H9 (cell line): ENCODE measurements at regions not wholly inside any gene's neighbourhood (a gene's known extent, or its start where the extent isn't known, plus 50 kb on each side); places are given as distances from the start of the nearest gene placed in this dataset.

Source experiments
- DNase-seq: peaks from one replicate; pipeline ENCODE4 v3.0.0-alpha.2; 2017
- H2AFZ ChIP-seq: one replicate; pipeline ENCODE4 v1.6.1; 2013; ENCODE audit warnings: mild to moderate bottlenecking, low read length, control low read depth, moderate library complexity
- H2AK5ac ChIP-seq: 2 replicates; pipeline ENCODE4 v1.6.1; 2013; ENCODE audit warnings: low read length, control low read depth, mixed read lengths; ENCODE audit not compliant: insufficient read length
- H2BK120ac ChIP-seq: one replicate; pipeline ENCODE4 v1.6.1; 2013; ENCODE audit warnings: low read depth, mild to moderate bottlenecking, low read length, control low read depth, inconsistent platforms; ENCODE audit not compliant: poor library complexity, severe bottlenecking
- H2BK12ac ChIP-seq: 2 replicates; pipeline ENCODE4 v1.6.1; 2013; ENCODE audit warnings: low read length, control low read depth, mixed read lengths, low read depth; ENCODE audit not compliant: insufficient read length
- H2BK15ac ChIP-seq: 2 replicates; pipeline ENCODE4 v1.6.1; 2013; ENCODE audit warnings: low read depth, low read length, control low read depth
- H2BK20ac ChIP-seq: one replicate; pipeline ENCODE4 v1.6.1; 2013; ENCODE audit warnings: low read depth, mild to moderate bottlenecking, low read length, control low read depth, inconsistent platforms; ENCODE audit not compliant: poor library complexity, severe bottlenecking
- H2BK5ac ChIP-seq: 2 replicates; pipeline ENCODE4 v1.6.1; 2013; ENCODE audit warnings: low read length, control low read depth, mixed read lengths; ENCODE audit not compliant: insufficient read length
- H3K14ac ChIP-seq: 2 replicates; pipeline ENCODE4 v1.6.1; 2013; ENCODE audit warnings: low read length, control low read depth; ENCODE audit not compliant: insufficient read depth
- H3K18ac ChIP-seq: 2 replicates; pipeline ENCODE4 v1.6.1; 2013; ENCODE audit warnings: low read depth, mild to moderate bottlenecking, mixed read lengths, low read length, control low read depth; ENCODE audit not compliant: insufficient read length
- H3K23ac ChIP-seq: 2 replicates; pipeline ENCODE4 v1.6.1; 2013; ENCODE audit warnings: low read length, control low read depth, mixed read lengths, low read depth; ENCODE audit not compliant: insufficient read length
- H3K23me2 ChIP-seq: 2 replicates; pipeline ENCODE4 v1.6.1; 2013; ENCODE audit warnings: low read depth, mild to moderate bottlenecking, mixed read lengths, low read length, control low read depth; ENCODE audit not compliant: insufficient read length, poor library complexity, severe bottlenecking
- H3K27ac ChIP-seq: 2 replicates; pipeline ENCODE4 v1.5.1; 2013; ENCODE audit warnings: low read length, control low read depth, mixed read lengths, low read depth; ENCODE audit not compliant: insufficient read length
- H3K27me3 ChIP-seq: 2 replicates; pipeline ENCODE4 v1.6.1; 2013; ENCODE audit warnings: low read length, control low read depth, inconsistent platforms; ENCODE audit not compliant: insufficient read depth
- H3K4ac ChIP-seq: 2 replicates; pipeline ENCODE4 v1.6.1; 2013; ENCODE audit warnings: low read depth, mild to moderate bottlenecking, control low read depth, inconsistent platforms, low read length, moderate library complexity
- H3K4me1 ChIP-seq: 2 replicates; pipeline ENCODE4 v1.6.1; 2013; ENCODE audit warnings: low read length, control low read depth, inconsistent platforms; ENCODE audit not compliant: insufficient read depth
- H3K4me2 ChIP-seq: 2 replicates; pipeline ENCODE4 v1.6.1; 2013; ENCODE audit warnings: low read length, control low read depth, mixed read lengths; ENCODE audit not compliant: insufficient read length, insufficient read depth
- H3K56ac ChIP-seq: 2 replicates; pipeline ENCODE4 v1.6.1; 2013; ENCODE audit warnings: low read depth, mild to moderate bottlenecking, mixed read lengths, low read length, control low read depth; ENCODE audit not compliant: insufficient read length
- H3K79me1 ChIP-seq: 2 replicates; pipeline ENCODE4 v1.6.1; 2013; ENCODE audit warnings: low read depth, mild to moderate bottlenecking, moderate library complexity, low read length, control low read depth, inconsistent platforms; ENCODE audit not compliant: insufficient read depth, poor library complexity, severe bottlenecking
- H3K79me2 ChIP-seq: 2 replicates; pipeline ENCODE4 v1.6.1; 2013; ENCODE audit warnings: low read length, control low read depth, inconsistent platforms; ENCODE audit not compliant: insufficient read depth
- H3K9ac ChIP-seq: 2 replicates; pipeline ENCODE4 v1.6.1; 2013; ENCODE audit warnings: low read length, control low read depth, mixed read lengths; ENCODE audit not compliant: insufficient read length; ENCODE audit errors: extremely low read depth
- H3K9me3 ChIP-seq: one replicate; pipeline ENCODE4 v1.6.1; 2013; ENCODE audit warnings: low read depth, low read length, inconsistent platforms; ENCODE audit not compliant: control insufficient read depth
- H3T11ph ChIP-seq: one replicate; pipeline ENCODE4 v1.6.1; 2013; ENCODE audit warnings: mild to moderate bottlenecking, low read length, control low read depth, inconsistent platforms
- H4K20me1 ChIP-seq: one replicate; pipeline ENCODE4 v1.6.1; 2013; ENCODE audit not compliant: control insufficient read depth, insufficient read length, insufficient read depth
- H4K5ac ChIP-seq: 2 replicates; pipeline ENCODE4 v1.6.1; 2013; ENCODE audit warnings: low read depth, mild to moderate bottlenecking, mixed read lengths, low read length, control low read depth; ENCODE audit not compliant: insufficient read length
- H4K8ac ChIP-seq: replicated peaks from 2 replicates; pipeline ENCODE4 v1.6.1; 2013; ENCODE audit warnings: low read length, control low read depth, mixed read lengths, low read depth; ENCODE audit not compliant: insufficient read length
- H4K91ac ChIP-seq: 2 replicates; pipeline ENCODE4 v1.6.1; 2013; ENCODE audit warnings: low read depth, mild to moderate bottlenecking, moderate library complexity, mixed read lengths, low read length, control low read depth; ENCODE audit not compliant: insufficient read length
- H3K27ac Mint-ChIP-seq, 3 experiments: 2 replicates in 2 of 3; 3 replicates in 1 of 3; pipeline ENCODE4 v1.8.0; 2020 to 2021; ENCODE audit warnings: mixed read lengths in 3 of 3, mild to moderate bottlenecking in 1 of 3, moderate library complexity in 1 of 3
- H3K27me3 Mint-ChIP-seq: 2 replicates; pipeline ENCODE4 v1.8.0; 2021; ENCODE audit warnings: low read depth, mild to moderate bottlenecking, moderate library complexity, mixed read lengths
- H3K36me3 Mint-ChIP-seq, 3 experiments: 2 replicates in 2 of 3; 3 replicates in 1 of 3; pipeline ENCODE4 v1.8.0; 2020 to 2021; ENCODE audit warnings: low read depth in 3 of 3, mixed read lengths in 3 of 3; ENCODE audit not compliant: insufficient read depth in 1 of 3
- H3K4me1 Mint-ChIP-seq, 2 experiments: 2 replicates each; pipeline ENCODE4 v1.8.0; 2020; ENCODE audit warnings: mixed read lengths in 2 of 2
- H3K4me3 Mint-ChIP-seq, 2 experiments: 2 replicates in 1 of 2; 3 replicates in 1 of 2; pipeline ENCODE4 v1.8.0; 2020 to 2021; ENCODE audit warnings: mild to moderate bottlenecking in 2 of 2, mixed read lengths in 2 of 2, moderate library complexity in 1 of 2
- H3K9me3 Mint-ChIP-seq, 2 experiments: 2 replicates in 1 of 2; 3 replicates in 1 of 2; pipeline ENCODE4 v1.8.0; 2020; ENCODE audit warnings: mild to moderate bottlenecking in 2 of 2, mixed read lengths in 2 of 2, moderate library complexity in 1 of 2
- WGBS: extraction: QIAGEN DNeasy Blood & Tissue Kit; methylation state at CpG from one replicate; pipeline ENCODE4 v1.1.7; 2013; ENCODE audit warnings: missing lambda C conversion rate, low lambda C conversion rate, mixed read lengths; ENCODE audit not compliant: insufficient read length; ENCODE audit errors: extremely low coverage; 5-methylcytosine and 5-hydroxymethylcytosine counted together
- TF ChIP-seq, protein P1 (sequence below): fragments of 200-600 bp; sonication (generic); conservative IDR thresholded peaks from 3 replicates; pipeline ENCODE4 v1.8.0; 2021; ENCODE audit warnings: antibody characterized with exemption, mild to moderate bottlenecking

- H3K27ac Mint-ChIP-seq = no peak overlapping the region
- Histone ChIP-seq H2AK5ac (no peak overlapping the region), H4K8ac (no peak overlapping the region), H3K18ac (no peak overlapping the region), H3K4ac (no peak overlapping the region), H3K27ac (no peak overlapping the region), H3K4me1 (no peaks in the 10 kb centered on the region), H3K23me2 (no peaks in the 10 kb centered on the region), H3K9ac (no peak overlapping the region), H3K56ac (no peak overlapping the region), H2BK15ac (no peak overlapping the region), H3K27me3 (no peaks in the 10 kb centered on the region), H3T11ph (no peak overlapping the region), H2BK120ac (no peak overlapping the region), H3K79me2 (no peaks in the 10 kb centered on the region), H4K20me1 (no peaks in the 10 kb centered on the region), H4K91ac (no peak overlapping the region), H2BK5ac (no peak overlapping the region), H2BK20ac (no peak overlapping the region), H3K4me2 (no peak overlapping the region), H3K23ac (no peak overlapping the region), H3K79me1 (no peaks in the 10 kb centered on the region), H3K9me3 (no peaks in the 10 kb centered on the region), H2AFZ (no peak overlapping the region), H2BK12ac (no peak overlapping the region), H4K5ac (no peak overlapping the region), H3K14ac (no peak overlapping the region)
- no peaks in the 10 kb centered on the region for H3K9me3 Mint-ChIP-seq
- TF ChIP-seq, protein P1, sequence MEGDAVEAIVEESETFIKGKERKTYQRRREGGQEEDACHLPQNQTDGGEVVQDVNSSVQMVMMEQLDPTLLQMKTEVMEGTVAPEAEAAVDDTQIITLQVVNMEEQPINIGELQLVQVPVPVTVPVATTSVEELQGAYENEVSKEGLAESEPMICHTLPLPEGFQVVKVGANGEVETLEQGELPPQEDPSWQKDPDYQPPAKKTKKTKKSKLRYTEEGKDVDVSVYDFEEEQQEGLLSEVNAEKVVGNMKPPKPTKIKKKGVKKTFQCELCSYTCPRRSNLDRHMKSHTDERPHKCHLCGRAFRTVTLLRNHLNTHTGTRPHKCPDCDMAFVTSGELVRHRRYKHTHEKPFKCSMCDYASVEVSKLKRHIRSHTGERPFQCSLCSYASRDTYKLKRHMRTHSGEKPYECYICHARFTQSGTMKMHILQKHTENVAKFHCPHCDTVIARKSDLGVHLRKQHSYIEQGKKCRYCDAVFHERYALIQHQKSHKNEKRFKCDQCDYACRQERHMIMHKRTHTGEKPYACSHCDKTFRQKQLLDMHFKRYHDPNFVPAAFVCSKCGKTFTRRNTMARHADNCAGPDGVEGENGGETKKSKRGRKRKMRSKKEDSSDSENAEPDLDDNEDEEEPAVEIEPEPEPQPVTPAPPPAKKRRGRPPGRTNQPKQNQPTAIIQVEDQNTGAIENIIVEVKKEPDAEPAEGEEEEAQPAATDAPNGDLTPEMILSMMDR = no peak
- no peak overlapping the region for H3K4me3 Mint-ChIP-seq
- H3K36me3 Mint-ChIP-seq = no peaks in the 10 kb centered on the region
- H3K4me1 Mint-ChIP-seq = no peaks in the 10 kb centered on the region
- no peak for DNase-seq
- no peaks in the 10 kb centered on the region for H3K27me3 Mint-ChIP-seq
- WGBS = no CpG with 5 or more reads among the region's 1 CpG
Observed at GRCh38 chr11:86122773-86123172, 53.9 kb upstream of the PICALM start.
